SK-N-SH treated with all-trans-retinoic acid at 6 μM for 48 hours (cell line): ENCODE measurements at regions not wholly inside any gene's neighbourhood (a gene's known extent, or its start where the extent isn't known, plus 50 kb on each side); places are given as distances from the start of the nearest gene placed in this dataset.

Source experiments
- ATAC-seq: fragments of 200-7000 bp; cut with Tn5 transposase; 3 replicates; pipeline ENCODE4 v1.9.1; 2020; ENCODE audit warnings: mild to moderate bottlenecking, moderate library complexity
- ARNTL ChIP-seq: fragments of 450-650 bp; formaldehyde crosslinking; IDR thresholded peaks from 2 replicates; pipeline ENCODE4 v1.5.0; 2020; ENCODE audit warnings: low read depth, mild to moderate bottlenecking, moderate library complexity, borderline replicate concordance
- CSRNP3 ChIP-seq: fragments of 250-450 bp; sonication (Bioruptor Pico); IDR thresholded peaks from 2 replicates; pipeline ENCODE4 v1.5.1; 2021; ENCODE audit warnings: mild to moderate bottlenecking, moderate library complexity
- ESRRG ChIP-seq: fragments of 250-450 bp; sonication (Bioruptor Pico); IDR thresholded peaks from 2 replicates; pipeline ENCODE4 v1.6.1; 2021; ENCODE audit warnings: mild to moderate bottlenecking
- GLIS3 ChIP-seq: fragments of 250-450 bp; sonication (Bioruptor Pico); IDR thresholded peaks from 2 replicates; pipeline ENCODE4 v1.5.0; 2020; ENCODE audit warnings: mild to moderate bottlenecking, moderate library complexity
- SNAI2 ChIP-seq: fragments of 250-450 bp; sonication (Bioruptor Pico); IDR thresholded peaks from 2 replicates; pipeline ENCODE4 v1.5.0; 2020; ENCODE audit warnings: mild to moderate bottlenecking, moderate library complexity
- TCF4 ChIP-seq: fragments of 250-450 bp; sonication (Bioruptor Pico); IDR thresholded peaks from 2 replicates; pipeline ENCODE4 v1.8.0; 2021; ENCODE audit warnings: mild to moderate bottlenecking, moderate library complexity, borderline replicate concordance
- TOX ChIP-seq: fragments of 250-450 bp; sonication (Bioruptor Pico); IDR thresholded peaks from 2 replicates; pipeline ENCODE4 v1.8.0; 2021; ENCODE audit warnings: mild to moderate bottlenecking, moderate library complexity, borderline replicate concordance
- TSHZ2 ChIP-seq: fragments of 250-450 bp; sonication (Bioruptor Pico); IDR thresholded peaks from 2 replicates; pipeline ENCODE4 v1.5.0; 2020; ENCODE audit warnings: mild to moderate bottlenecking, moderate library complexity
- ZC3H10 ChIP-seq: fragments of 250-450 bp; sonication (Bioruptor Pico); IDR thresholded peaks from 2 replicates; pipeline ENCODE4 v1.5.1; 2021; ENCODE audit warnings: mild to moderate bottlenecking, moderate library complexity
- ZFP3 ChIP-seq: fragments of 250-450 bp; sonication (Bioruptor Pico); IDR thresholded peaks from 2 replicates; pipeline ENCODE4 v1.5.0; 2020; ENCODE audit warnings: mild to moderate bottlenecking, moderate library complexity
- ZFP30 ChIP-seq: fragments of 450-650 bp; formaldehyde crosslinking; IDR thresholded peaks from 2 replicates; pipeline ENCODE4 v1.5.0; 2022; ENCODE audit warnings: mild to moderate bottlenecking, moderate library complexity
- ZNF565 ChIP-seq: fragments of 450-650 bp; formaldehyde crosslinking; conservative IDR thresholded peaks from 2 replicates; pipeline ENCODE4 v1.5.0; 2020; ENCODE audit warnings: low read depth, mild to moderate bottlenecking, moderate library complexity
- ZNF70 ChIP-seq: fragments of 450-650 bp; formaldehyde crosslinking; IDR thresholded peaks from 2 replicates; pipeline ENCODE4 v1.5.0; 2020; ENCODE audit warnings: mild to moderate bottlenecking, moderate library complexity
- ZNF8 ChIP-seq: fragments of 450-650 bp; formaldehyde crosslinking; IDR thresholded peaks from 2 replicates; pipeline ENCODE4 v1.5.0; 2020; ENCODE audit warnings: mild to moderate bottlenecking, moderate library complexity
- TF ChIP-seq, protein P1 (sequence below): fragments of 250-450 bp; sonication (Bioruptor Pico); IDR thresholded peaks from 2 replicates; pipeline ENCODE4 v1.8.0; 2020; ENCODE audit warnings: mild to moderate bottlenecking, moderate library complexity, borderline replicate concordance
- TF ChIP-seq, protein P2 (sequence below): fragments of 250-450 bp; sonication (Bioruptor Pico); IDR thresholded peaks from 2 replicates; pipeline ENCODE4 v1.5.1; 2020; ENCODE audit warnings: low read depth, mild to moderate bottlenecking, moderate library complexity
- TF ChIP-seq, protein P3 (sequence below): fragments of 250-450 bp; sonication (Bioruptor Pico); IDR thresholded peaks from 2 replicates; pipeline ENCODE4 v1.8.0; 2021; ENCODE audit warnings: low read depth, mild to moderate bottlenecking, moderate library complexity, borderline replicate concordance

GRCh38 chr1:54460861-54461387 lies 54.7 kb upstream of the SSBP3 start:
- no peak for TF ChIP-seq ZNF565 (CRISPR knock-in tag)
- no peak for TF ChIP-seq CSRNP3 (CRISPR knock-in tag)
- TF ChIP-seq SNAI2 (CRISPR knock-in tag) = no peak
- TF ChIP-seq ZFP3 (CRISPR knock-in tag) = no peak
- no peak for TF ChIP-seq GLIS3
- TF ChIP-seq ZNF70 = no peak
- no peak for TF ChIP-seq TCF4 (CRISPR knock-in tag)
- TF ChIP-seq, protein P1, sequence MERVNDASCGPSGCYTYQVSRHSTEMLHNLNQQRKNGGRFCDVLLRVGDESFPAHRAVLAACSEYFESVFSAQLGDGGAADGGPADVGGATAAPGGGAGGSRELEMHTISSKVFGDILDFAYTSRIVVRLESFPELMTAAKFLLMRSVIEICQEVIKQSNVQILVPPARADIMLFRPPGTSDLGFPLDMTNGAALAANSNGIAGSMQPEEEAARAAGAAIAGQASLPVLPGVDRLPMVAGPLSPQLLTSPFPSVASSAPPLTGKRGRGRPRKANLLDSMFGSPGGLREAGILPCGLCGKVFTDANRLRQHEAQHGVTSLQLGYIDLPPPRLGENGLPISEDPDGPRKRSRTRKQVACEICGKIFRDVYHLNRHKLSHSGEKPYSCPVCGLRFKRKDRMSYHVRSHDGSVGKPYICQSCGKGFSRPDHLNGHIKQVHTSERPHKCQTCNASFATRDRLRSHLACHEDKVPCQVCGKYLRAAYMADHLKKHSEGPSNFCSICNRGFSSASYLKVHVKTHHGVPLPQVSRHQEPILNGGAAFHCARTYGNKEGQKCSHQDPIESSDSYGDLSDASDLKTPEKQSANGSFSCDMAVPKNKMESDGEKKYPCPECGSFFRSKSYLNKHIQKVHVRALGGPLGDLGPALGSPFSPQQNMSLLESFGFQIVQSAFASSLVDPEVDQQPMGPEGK (CRISPR knock-in tag) = no peak
- TF ChIP-seq, protein P2, sequence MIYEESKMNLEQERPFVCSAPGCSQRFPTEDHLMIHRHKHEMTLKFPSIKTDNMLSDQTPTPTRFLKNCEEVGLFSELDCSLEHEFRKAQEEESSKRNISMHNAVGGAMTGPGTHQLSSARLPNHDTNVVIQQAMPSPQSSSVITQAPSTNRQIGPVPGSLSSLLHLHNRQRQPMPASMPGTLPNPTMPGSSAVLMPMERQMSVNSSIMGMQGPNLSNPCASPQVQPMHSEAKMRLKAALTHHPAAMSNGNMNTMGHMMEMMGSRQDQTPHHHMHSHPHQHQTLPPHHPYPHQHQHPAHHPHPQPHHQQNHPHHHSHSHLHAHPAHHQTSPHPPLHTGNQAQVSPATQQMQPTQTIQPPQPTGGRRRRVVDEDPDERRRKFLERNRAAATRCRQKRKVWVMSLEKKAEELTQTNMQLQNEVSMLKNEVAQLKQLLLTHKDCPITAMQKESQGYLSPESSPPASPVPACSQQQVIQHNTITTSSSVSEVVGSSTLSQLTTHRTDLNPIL (CRISPR knock-in tag) = no peak
- no peak for TF ChIP-seq ZC3H10
- no peak for TF ChIP-seq ZNF8 (CRISPR knock-in tag)
- TF ChIP-seq TSHZ2 = no peak
- TF ChIP-seq, protein P3, sequence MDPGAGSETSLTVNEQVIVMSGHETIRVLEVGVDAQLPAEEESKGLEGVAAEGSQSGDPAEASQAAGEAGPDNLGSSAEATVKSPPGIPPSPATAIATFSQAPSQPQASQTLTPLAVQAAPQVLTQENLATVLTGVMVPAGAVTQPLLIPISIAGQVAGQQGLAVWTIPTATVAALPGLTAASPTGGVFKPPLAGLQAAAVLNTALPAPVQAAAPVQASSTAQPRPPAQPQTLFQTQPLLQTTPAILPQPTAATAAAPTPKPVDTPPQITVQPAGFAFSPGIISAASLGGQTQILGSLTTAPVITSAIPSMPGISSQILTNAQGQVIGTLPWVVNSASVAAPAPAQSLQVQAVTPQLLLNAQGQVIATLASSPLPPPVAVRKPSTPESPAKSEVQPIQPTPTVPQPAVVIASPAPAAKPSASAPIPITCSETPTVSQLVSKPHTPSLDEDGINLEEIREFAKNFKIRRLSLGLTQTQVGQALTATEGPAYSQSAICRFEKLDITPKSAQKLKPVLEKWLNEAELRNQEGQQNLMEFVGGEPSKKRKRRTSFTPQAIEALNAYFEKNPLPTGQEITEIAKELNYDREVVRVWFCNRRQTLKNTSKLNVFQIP = no peak
- TF ChIP-seq ESRRG (CRISPR knock-in tag) = no peak
- ATAC-seq = no peak

- TF ChIP-seq ZNF8 (CRISPR knock-in tag) = no peak
- no peak for TF ChIP-seq TSHZ2
- no peak for TF ChIP-seq ZFP30 (CRISPR knock-in tag)
- no peak for TF ChIP-seq ZFP3 (CRISPR knock-in tag)
Observed at GRCh38 chr1:54460351-54460750, 54.2 kb upstream of the SSBP3 start.

GRCh38 chr1:54459726-54460191 lies 53.6 kb upstream of the SSBP3 start:
- no peak for ATAC-seq
- TF ChIP-seq SNAI2 (CRISPR knock-in tag) = no peak
- no peak for TF ChIP-seq ZC3H10
- TF ChIP-seq ZFP3 (CRISPR knock-in tag) = no peak
- TF ChIP-seq ZNF70 = no peak
- TF ChIP-seq, protein P3 = no peak
- TF ChIP-seq CSRNP3 (CRISPR knock-in tag) = no peak
- TF ChIP-seq ARNTL = no peak
- no peak for TF ChIP-seq TOX (CRISPR knock-in tag)
- TF ChIP-seq, protein P1 (CRISPR knock-in tag) = no peak

More at GRCh38 chr1:54460351-54460750, 54.2 kb upstream of the SSBP3 start:
- no peak for ATAC-seq
